HG03565 (cell line): ENCODE measurements at regions not wholly inside any gene's neighbourhood (a gene's known extent, or its start where the extent isn't known, plus 50 kb on each side); places are given as distances from the start of the nearest gene placed in this dataset.
"Not testable (repeated sequence)": the region's sequence is repeated elsewhere in the genome, so short reads cannot be mapped to it uniquely, and the experiment has no call there.

Experiments used
- ATAC-seq: cut with Tn5 transposase; IDR thresholded peaks from one replicate; pipeline ENCODE4 v1.9.1; 2021; ENCODE audit warnings: mild to moderate bottlenecking, moderate library complexity; ENCODE audit not compliant: unreplicated experiment

GRCh38 chr6:134420614-134421181 lies 102.8 kb upstream of the SGK1 start:
- no peak for ATAC-seq

- ATAC-seq, result no peak
These were observed 101.8 kb upstream of the SGK1 start for GRCh38 chr6:134419716-134420115.

GRCh38 chr6:134416418-134417154 lies 98.7 kb upstream of the SGK1 start:
- ATAC-seq, result no peak

GRCh38 chr6:134415656-134416055 lies 97.7 kb upstream of the SGK1 start:
- ATAC-seq, result no peak

GRCh38 chr6:134415194-134415593 lies 97.3 kb upstream of the SGK1 start:
- no peak for ATAC-seq

- no peak for ATAC-seq
These were observed 96.9 kb upstream of the SGK1 start for GRCh38 chr6:134414793-134415192.

- no peak for ATAC-seq
These were observed 95.3 kb upstream of the SGK1 start for GRCh38 chr6:134413241-134413643.

- ATAC-seq, result no peak
These were observed 92.6 kb upstream of the SGK1 start for GRCh38 chr6:134410541-134410940.

- ATAC-seq, result no peak
These were observed 89.9 kb upstream of the SGK1 start for GRCh38 chr6:134407791-134408190.

GRCh38 chr6:134406311-134406710 lies 88.4 kb upstream of the SGK1 start:
- no peak for ATAC-seq

GRCh38 chr6:134405386-134406087 lies 87.6 kb upstream of the SGK1 start:
- no peak for ATAC-seq

- ATAC-seq, result not testable (repeated sequence)
These were observed 85.4 kb upstream of the SGK1 start for GRCh38 chr6:134403312-134403711.

- ATAC-seq, result no peak
These were observed 84.6 kb upstream of the SGK1 start for GRCh38 chr6:134402372-134402984.

GRCh38 chr6:134400941-134401340 lies 83.0 kb upstream of the SGK1 start:
- no peak for ATAC-seq

- ATAC-seq, result no peak
These were observed 80.5 kb upstream of the SGK1 start for GRCh38 chr6:134398453-134398852.

GRCh38 chr6:134397676-134398075 lies 79.8 kb upstream of the SGK1 start:
- ATAC-seq, result no peak

- ATAC-seq, result no peak
These were observed 77.0 kb upstream of the SGK1 start for GRCh38 chr6:134394905-134395304.

GRCh38 chr6:134394208-134394607 lies 76.3 kb upstream of the SGK1 start:
- ATAC-seq, result no peak

- ATAC-seq, result no peak
These were observed 73.3 kb upstream of the SGK1 start for GRCh38 chr6:134391205-134391604.

GRCh38 chr6:134389658-134390057 lies 71.7 kb upstream of the SGK1 start:
- ATAC-seq, result no peak

GRCh38 chr6:134389129-134389528 lies 71.2 kb upstream of the SGK1 start:
- no peak for ATAC-seq

GRCh38 chr6:134386482-134386881 lies 68.6 kb upstream of the SGK1 start:
- not testable (repeated sequence) for ATAC-seq
